ENCODE measurements at regions not wholly inside any gene's neighbourhood (a gene's known extent, or its start where the extent isn't known, plus 50 kb on each side); places are given as distances from the start of the nearest gene placed in this dataset.

- TF ChIP-seq CTCF (IDR thresholded peaks at IDR 0.05) (no peak), POLR2A (IDR thresholded peaks at IDR 0.05) (no peak)
- 51 to 62% methylated on average over 14 of the region's 14 CpGs for WGBS, 2 donors
These were observed 209.4 kb upstream of the LRFN2 start for GRCh38 chr6:40796260-40797221.

GRCh38 chr6:40794586-40794985 is 207.4 kb upstream of the LRFN2 start:
- Histone ChIP-seq H3K4me3 (no peak overlapping the region), H3K36me3 (ENCODE audit: low read depth, missing control alignments) (no peaks in the 10 kb centered on the region), H3K27ac (no peak overlapping the region), H3K27me3 (no peaks in the 10 kb centered on the region), H3K9me3 (no peaks in the 10 kb centered on the region), H3K4me1 (no peaks in the 10 kb centered on the region)
- no peak for DNase-seq
- intact Hi-C loops (cut with DNase I; ENCODE audit: low total_unique reads), result no loop called here
- 89 to 93% methylated on average over 2 of the region's 2 CpGs for WGBS, 2 donors
- TF ChIP-seq CTCF (IDR thresholded peaks at IDR 0.05) (no peak), POLR2A (IDR thresholded peaks at IDR 0.05) (no peak)

More at GRCh38 chr6:40796260-40797221, 209.4 kb upstream of the LRFN2 start:
- no peaks in the 10 kb centered on the region for H3K27me3 ChIP-seq
- H3K36me3 ChIP-seq (ENCODE audit: low read depth, missing control alignments), result no peaks in the 10 kb centered on the region
- no peaks in the 10 kb centered on the region for H3K4me1 ChIP-seq
- no peak for DNase-seq
- H3K27ac ChIP-seq, result no peak overlapping the region
- H3K9me3 ChIP-seq, result no peaks in the 10 kb centered on the region
- intact Hi-C loops (cut with DNase I; ENCODE audit: low total_unique reads), result no loop called here
- H3K4me3 ChIP-seq, result no peak overlapping the region

GRCh38 chr6:40792183-40792582 is 205.0 kb upstream of the LRFN2 start:
- DNase-seq, result no peak
- intact Hi-C loops (cut with DNase I; ENCODE audit: low total_unique reads), result no loop called here
- no peaks in the 10 kb centered on the region for H3K9me3 ChIP-seq
- 96 to 100% methylated on average over 2 of the region's 2 CpGs for WGBS, 2 donors
- no peak overlapping the region for H3K4me3 ChIP-seq
- TF ChIP-seq POLR2A (IDR thresholded peaks at IDR 0.05) (no peak), CTCF (IDR thresholded peaks at IDR 0.05) (no peak)
- H3K27me3 ChIP-seq, result no peaks in the 10 kb centered on the region
- no peaks in the 10 kb centered on the region for H3K36me3 ChIP-seq (ENCODE audit: low read depth, missing control alignments)
- H3K27ac ChIP-seq, result no peak overlapping the region
- no peaks in the 10 kb centered on the region for H3K4me1 ChIP-seq

GRCh38 chr6:40791004-40791403 is 203.8 kb upstream of the LRFN2 start:
- TF ChIP-seq CTCF (IDR thresholded peaks at IDR 0.05) (no peak), POLR2A (IDR thresholded peaks at IDR 0.05) (no peak)
- Histone ChIP-seq H3K4me3 (no peak overlapping the region), H3K36me3 (ENCODE audit: low read depth, missing control alignments) (no peaks in the 10 kb centered on the region), H3K9me3 (no peaks in the 10 kb centered on the region), H3K4me1 (no peaks in the 10 kb centered on the region), H3K27ac (no peak overlapping the region), H3K27me3 (no peaks in the 10 kb centered on the region)
- intact Hi-C loops (cut with DNase I; ENCODE audit: low total_unique reads), result no loop called here
- whole genome bisulfite sequencing, 2 donors, result 58 to 79% methylated on average over 4 of the region's 4 CpGs
- no peak for DNase-seq

Data from testis (tissue), 2 donors.